ENCODE measurements at regions not wholly inside any gene's neighbourhood (a gene's known extent, or its start where the extent isn't known, plus 50 kb on each side); places are given as distances from the start of the nearest gene placed in this dataset.
A peak's percentile ranks its signal among the peaks of the same experiment; 100 is the strongest.

DNA sequence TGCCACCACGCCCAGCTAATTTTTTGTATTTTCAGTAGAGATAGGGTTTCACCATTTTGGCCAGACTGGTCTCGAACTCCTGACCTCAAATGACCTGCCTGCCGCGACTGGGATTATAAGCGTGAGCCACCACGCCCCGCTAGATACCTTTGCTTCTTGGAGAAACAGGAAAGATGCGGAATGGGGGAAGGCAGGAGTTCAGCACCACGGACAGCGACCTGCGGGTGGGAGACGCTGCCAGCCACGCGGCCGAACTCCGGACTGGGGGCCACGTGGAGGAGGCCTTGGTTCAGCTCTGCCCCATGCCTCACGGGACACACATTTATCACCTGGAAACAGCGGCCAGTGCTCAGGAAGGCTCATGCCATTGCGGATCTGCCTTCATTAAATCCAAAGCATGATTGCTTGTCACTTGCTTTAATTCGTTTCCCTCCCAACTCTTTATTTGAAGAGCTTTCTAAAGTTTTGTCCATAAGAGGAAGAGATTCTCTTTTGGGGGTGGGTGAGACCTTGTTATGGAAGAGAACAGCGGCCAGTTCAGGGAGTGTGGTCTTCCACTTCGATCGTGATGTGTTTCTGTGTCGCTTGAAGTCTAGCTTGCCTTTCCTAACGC is 219.9 kb downstream of the ENGASE start (continued):
- TF ChIP-seq MBD4 (IDR thresholded peaks at IDR 0.05; ENCODE audit: borderline replicate concordance, low read length): no peak
- peak; percentile 55; the same call in 1 of the 2 replicates for TF ChIP-seq SP2 (CRISPR knock-in tag; IDR thresholded peaks at IDR 0.05)
- TF ChIP-seq ZNF75D (CRISPR knock-in tag; IDR thresholded peaks at IDR 0.05; ENCODE audit: borderline replicate concordance): 0 out of 2 replicates have a peak, but pooled peaks have one; percentile 77
- TF ChIP-seq, protein P1, sequence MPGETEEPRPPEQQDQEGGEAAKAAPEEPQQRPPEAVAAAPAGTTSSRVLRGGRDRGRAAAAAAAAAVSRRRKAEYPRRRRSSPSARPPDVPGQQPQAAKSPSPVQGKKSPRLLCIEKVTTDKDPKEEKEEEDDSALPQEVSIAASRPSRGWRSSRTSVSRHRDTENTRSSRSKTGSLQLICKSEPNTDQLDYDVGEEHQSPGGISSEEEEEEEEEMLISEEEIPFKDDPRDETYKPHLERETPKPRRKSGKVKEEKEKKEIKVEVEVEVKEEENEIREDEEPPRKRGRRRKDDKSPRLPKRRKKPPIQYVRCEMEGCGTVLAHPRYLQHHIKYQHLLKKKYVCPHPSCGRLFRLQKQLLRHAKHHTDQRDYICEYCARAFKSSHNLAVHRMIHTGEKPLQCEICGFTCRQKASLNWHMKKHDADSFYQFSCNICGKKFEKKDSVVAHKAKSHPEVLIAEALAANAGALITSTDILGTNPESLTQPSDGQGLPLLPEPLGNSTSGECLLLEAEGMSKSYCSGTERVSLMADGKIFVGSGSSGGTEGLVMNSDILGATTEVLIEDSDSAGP (CRISPR knock-in tag; IDR thresholded peaks at IDR 0.05; ENCODE audit: borderline replicate concordance): peak; percentile 44; the same call in 1 of the 2 replicates
- TF ChIP-seq, protein P2, sequence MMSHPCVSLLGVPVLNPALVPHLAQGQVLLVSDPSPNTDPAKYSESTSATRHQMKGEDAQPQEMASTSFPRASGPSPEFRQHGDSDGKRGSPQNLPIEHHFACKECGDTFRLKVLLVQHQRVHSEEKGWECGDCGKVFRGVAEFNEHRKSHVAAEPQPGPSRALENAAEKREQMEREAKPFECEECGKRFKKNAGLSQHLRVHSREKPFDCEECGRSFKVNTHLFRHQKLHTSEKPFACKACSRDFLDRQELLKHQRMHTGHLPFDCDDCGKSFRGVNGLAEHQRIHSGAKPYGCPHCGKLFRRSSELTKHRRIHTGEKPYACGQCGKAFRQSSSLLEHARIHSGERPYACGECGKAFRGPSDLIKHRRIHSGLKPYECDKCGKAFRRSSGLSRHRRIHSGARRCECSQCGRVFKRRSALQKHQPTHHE (CRISPR knock-in tag; IDR thresholded peaks at IDR 0.05; ENCODE audit: borderline replicate concordance): peak; percentile 90; the same call in 1 of the 2 replicates
- TF ChIP-seq, protein P3, sequence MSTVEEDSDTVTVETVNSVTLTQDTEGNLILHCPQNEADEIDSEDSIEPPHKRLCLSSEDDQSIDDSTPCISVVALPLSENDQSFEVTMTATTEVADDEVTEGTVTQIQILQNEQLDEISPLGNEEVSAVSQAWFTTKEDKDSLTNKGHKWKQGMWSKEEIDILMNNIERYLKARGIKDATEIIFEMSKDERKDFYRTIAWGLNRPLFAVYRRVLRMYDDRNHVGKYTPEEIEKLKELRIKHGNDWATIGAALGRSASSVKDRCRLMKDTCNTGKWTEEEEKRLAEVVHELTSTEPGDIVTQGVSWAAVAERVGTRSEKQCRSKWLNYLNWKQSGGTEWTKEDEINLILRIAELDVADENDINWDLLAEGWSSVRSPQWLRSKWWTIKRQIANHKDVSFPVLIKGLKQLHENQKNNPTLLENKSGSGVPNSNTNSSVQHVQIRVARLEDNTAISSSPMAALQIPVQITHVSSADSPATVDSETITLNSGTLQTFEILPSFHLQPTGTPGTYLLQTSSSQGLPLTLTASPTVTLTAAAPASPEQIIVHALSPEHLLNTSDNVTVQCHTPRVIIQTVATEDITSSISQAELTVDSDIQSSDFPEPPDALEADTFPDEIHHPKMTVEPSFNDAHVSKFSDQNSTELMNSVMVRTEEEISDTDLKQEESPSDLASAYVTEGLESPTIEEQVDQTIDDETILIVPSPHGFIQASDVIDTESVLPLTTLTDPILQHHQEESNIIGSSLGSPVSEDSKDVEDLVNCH (CRISPR knock-in tag; IDR thresholded peaks at IDR 0.05): peak; percentile 47; the same call in 1 of the 2 replicates
- TF ChIP-seq, protein P4, sequence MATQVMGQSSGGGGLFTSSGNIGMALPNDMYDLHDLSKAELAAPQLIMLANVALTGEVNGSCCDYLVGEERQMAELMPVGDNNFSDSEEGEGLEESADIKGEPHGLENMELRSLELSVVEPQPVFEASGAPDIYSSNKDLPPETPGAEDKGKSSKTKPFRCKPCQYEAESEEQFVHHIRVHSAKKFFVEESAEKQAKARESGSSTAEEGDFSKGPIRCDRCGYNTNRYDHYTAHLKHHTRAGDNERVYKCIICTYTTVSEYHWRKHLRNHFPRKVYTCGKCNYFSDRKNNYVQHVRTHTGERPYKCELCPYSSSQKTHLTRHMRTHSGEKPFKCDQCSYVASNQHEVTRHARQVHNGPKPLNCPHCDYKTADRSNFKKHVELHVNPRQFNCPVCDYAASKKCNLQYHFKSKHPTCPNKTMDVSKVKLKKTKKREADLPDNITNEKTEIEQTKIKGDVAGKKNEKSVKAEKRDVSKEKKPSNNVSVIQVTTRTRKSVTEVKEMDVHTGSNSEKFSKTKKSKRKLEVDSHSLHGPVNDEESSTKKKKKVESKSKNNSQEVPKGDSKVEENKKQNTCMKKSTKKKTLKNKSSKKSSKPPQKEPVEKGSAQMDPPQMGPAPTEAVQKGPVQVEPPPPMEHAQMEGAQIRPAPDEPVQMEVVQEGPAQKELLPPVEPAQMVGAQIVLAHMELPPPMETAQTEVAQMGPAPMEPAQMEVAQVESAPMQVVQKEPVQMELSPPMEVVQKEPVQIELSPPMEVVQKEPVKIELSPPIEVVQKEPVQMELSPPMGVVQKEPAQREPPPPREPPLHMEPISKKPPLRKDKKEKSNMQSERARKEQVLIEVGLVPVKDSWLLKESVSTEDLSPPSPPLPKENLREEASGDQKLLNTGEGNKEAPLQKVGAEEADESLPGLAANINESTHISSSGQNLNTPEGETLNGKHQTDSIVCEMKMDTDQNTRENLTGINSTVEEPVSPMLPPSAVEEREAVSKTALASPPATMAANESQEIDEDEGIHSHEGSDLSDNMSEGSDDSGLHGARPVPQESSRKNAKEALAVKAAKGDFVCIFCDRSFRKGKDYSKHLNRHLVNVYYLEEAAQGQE (IDR thresholded peaks at IDR 0.05; ENCODE audit: borderline replicate concordance in 1 of 2, low read depth in 1 of 2, low read length in 2 of 2): peak; percentile 98 to 100
- no peak for TF ChIP-seq HCFC1 (IDR thresholded peaks at IDR 0.05; ENCODE audit: low read depth, low read length)
- 0 out of 4 replicates have a peak, but pooled peaks of 1 of the 2 experiments have one; percentile 35 for TF ChIP-seq EP300 (IDR thresholded peaks at IDR 0.05; ENCODE audit: low read depth in 2 of 2, low read length in 2 of 2)
- TF ChIP-seq EP300 (CRISPR knock-in tag; IDR thresholded peaks at IDR 0.05; ENCODE audit: borderline replicate concordance): no peak
- TF ChIP-seq YEATS4 (CRISPR knock-in tag; IDR thresholded peaks at IDR 0.05; ENCODE audit: borderline replicate concordance): 0 out of 2 replicates have a peak, but pooled peaks have one; percentile 52
- TF ChIP-seq ZMYM2 (CRISPR knock-in tag; IDR thresholded peaks at IDR 0.05): no peak
- peak; percentile 93; the same call in 1 of the 2 replicates for TF ChIP-seq NFKBIZ (CRISPR knock-in tag; IDR thresholded peaks at IDR 0.05)
- TF ChIP-seq GLI4 (CRISPR knock-in tag; IDR thresholded peaks at IDR 0.05; ENCODE audit: borderline replicate concordance): peak; percentile 90
- TF ChIP-seq, protein P5, sequence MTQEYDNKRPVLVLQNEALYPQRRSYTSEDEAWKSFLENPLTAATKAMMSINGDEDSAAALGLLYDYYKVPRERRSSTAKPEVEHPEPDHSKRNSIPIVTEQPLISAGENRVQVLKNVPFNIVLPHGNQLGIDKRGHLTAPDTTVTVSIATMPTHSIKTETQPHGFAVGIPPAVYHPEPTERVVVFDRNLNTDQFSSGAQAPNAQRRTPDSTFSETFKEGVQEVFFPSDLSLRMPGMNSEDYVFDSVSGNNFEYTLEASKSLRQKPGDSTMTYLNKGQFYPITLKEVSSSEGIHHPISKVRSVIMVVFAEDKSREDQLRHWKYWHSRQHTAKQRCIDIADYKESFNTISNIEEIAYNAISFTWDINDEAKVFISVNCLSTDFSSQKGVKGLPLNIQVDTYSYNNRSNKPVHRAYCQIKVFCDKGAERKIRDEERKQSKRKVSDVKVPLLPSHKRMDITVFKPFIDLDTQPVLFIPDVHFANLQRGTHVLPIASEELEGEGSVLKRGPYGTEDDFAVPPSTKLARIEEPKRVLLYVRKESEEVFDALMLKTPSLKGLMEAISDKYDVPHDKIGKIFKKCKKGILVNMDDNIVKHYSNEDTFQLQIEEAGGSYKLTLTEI (CRISPR knock-in tag; conservative IDR thresholded peaks at IDR 0.05): no peak
- peak; percentile 73; the same call in 1 of the 2 replicates for TF ChIP-seq IRF2 (CRISPR knock-in tag; IDR thresholded peaks at IDR 0.05)
- no peak for TF ChIP-seq ZZZ3 (CRISPR knock-in tag; IDR thresholded peaks at IDR 0.05; ENCODE audit: borderline replicate concordance)
- TF ChIP-seq DMAP1 (CRISPR knock-in tag; IDR thresholded peaks at IDR 0.05): no peak; the same call in 1 of the 2 replicates

Measured in HepG2 (cell line).